GM13976 (cell line): ENCODE measurements at regions not wholly inside any gene's neighbourhood (a gene's known extent, or its start where the extent isn't known, plus 50 kb on each side); places are given as distances from the start of the nearest gene placed in this dataset.

ENCODE experiments used
- DNase-seq: peaks from one replicate; pipeline ENCODE4 v3.0.0; 2012; ENCODE audit warnings: low spot score
- CTCF ChIP-seq: IDR thresholded peaks from 2 replicates; pipeline ENCODE4 v1.5.1; 2012; ENCODE audit warnings: borderline replicate concordance, mild to moderate bottlenecking; ENCODE audit not compliant: insufficient read depth; ENCODE audit errors: extremely low read depth, missing control alignments, control extremely low read depth
- in situ Hi-C: fragments of 300-500 bp; cut with MboI; formaldehyde crosslinking; loops from one replicate; pipeline ENCODE4 v1.12.0; 2022; ENCODE audit warnings: low sequenced_read_pairs, mixed read lengths, inconsistent platforms; ENCODE audit not compliant: unreplicated experiment

- no peak for TF ChIP-seq CTCF
- in situ Hi-C loops, result no loop called here
Observed at GRCh38 chrX:39551762-39552161, 546.0 kb downstream of the BCOR start.

GRCh38 chrX:39555431-39555830, 542.3 kb downstream of the BCOR start:
- no peak for TF ChIP-seq CTCF
- no peak for DNase-seq
- in situ Hi-C loops, result no loop called here

More at GRCh38 chrX:39551762-39552161, 546.0 kb downstream of the BCOR start:
- no peak for DNase-seq

- in situ Hi-C loops, result no loop called here
- TF ChIP-seq CTCF, result no peak
- DNase-seq, result no peak
Observed at GRCh38 chrX:39556056-39556455, 541.7 kb downstream of the BCOR start.

- DNase-seq, result no peak
- in situ Hi-C loops, result no loop called here
- no peak for TF ChIP-seq CTCF
Observed at GRCh38 chrX:39559229-39559628, 538.5 kb downstream of the BCOR start.

- in situ Hi-C loops, result no loop called here
- DNase-seq, result no peak
- no peak for TF ChIP-seq CTCF
Observed at GRCh38 chrX:39560271-39560670, 537.5 kb downstream of the BCOR start.

- in situ Hi-C loops, result no loop called here
- DNase-seq, result no peak
- no peak for TF ChIP-seq CTCF
Observed at GRCh38 chrX:39563178-39563577, 534.6 kb downstream of the BCOR start.

- no peak for TF ChIP-seq CTCF
- in situ Hi-C loops, result no loop called here
- DNase-seq, result no peak
Observed at GRCh38 chrX:39564751-39565150, 533.0 kb downstream of the BCOR start.
